Effector memory CD4-positive, alpha-beta T cell (primary cell): ENCODE measurements at regions not wholly inside any gene's neighbourhood (a gene's known extent, or its start where the extent isn't known, plus 50 kb on each side); places are given as distances from the start of the nearest gene placed in this dataset.

Experiments
- DNase-seq, 3 donors: peaks; one replicate each; pipeline ENCODE4 v3.0.0-alpha.2; 2020
- H3K27ac ChIP-seq: 2 replicates; pipeline ENCODE4 v1.7.0; 2013; ENCODE audit warnings: mild to moderate bottlenecking, low read length, moderate library complexity; ENCODE audit not compliant: insufficient read depth, poor library complexity, severe bottlenecking
- H3K27me3 ChIP-seq: replicated peaks from 2 replicates; pipeline ENCODE4 v1.7.0; 2013; ENCODE audit warnings: mild to moderate bottlenecking, low read length; ENCODE audit not compliant: insufficient read depth, control insufficient read depth, poor library complexity, severe bottlenecking
- H3K36me3 ChIP-seq: 2 replicates; pipeline ENCODE4 v1.7.0; 2013; ENCODE audit warnings: mild to moderate bottlenecking, low read length, moderate library complexity; ENCODE audit not compliant: control insufficient read depth, insufficient read depth
- H3K4me1 ChIP-seq: 2 replicates; pipeline ENCODE4 v1.7.0; 2013; ENCODE audit warnings: low read length, mild to moderate bottlenecking; ENCODE audit not compliant: control insufficient read depth, insufficient read depth, poor library complexity, severe bottlenecking
- H3K4me3 ChIP-seq: 2 replicates; pipeline ENCODE4 v1.7.0; 2013; ENCODE audit warnings: low read length, low read depth, mild to moderate bottlenecking; ENCODE audit not compliant: insufficient read depth, poor library complexity, severe bottlenecking
- H3K9me3 ChIP-seq: 2 replicates; pipeline ENCODE4 v1.7.0; 2013; ENCODE audit warnings: mild to moderate bottlenecking, low read length, moderate library complexity; ENCODE audit not compliant: control insufficient read depth

GRCh38 chr13:21929400-21929799 lies 258.5 kb downstream of the FGF9 start:
- Histone ChIP-seq H3K36me3 (no peaks in the 10 kb centered on the region), H3K9me3 (no peaks in the 10 kb centered on the region), H3K4me1 (no peaks in the 10 kb centered on the region), H3K4me3 (no peak overlapping the region), H3K27me3 (no peaks in the 10 kb centered on the region), H3K27ac (no peak overlapping the region)
- no peak for DNase-seq

GRCh38 chr13:21930536-21930935 lies 259.7 kb downstream of the FGF9 start:
- Histone ChIP-seq H3K4me1 (no peaks in the 10 kb centered on the region), H3K4me3 (no peak overlapping the region), H3K27ac (no peak overlapping the region), H3K36me3 (no peaks in the 10 kb centered on the region), H3K9me3 (no peaks in the 10 kb centered on the region), H3K27me3 (no peaks in the 10 kb centered on the region)
- DNase-seq: no peak

- Histone ChIP-seq H3K36me3 (no peaks in the 10 kb centered on the region), H3K27me3 (no peaks in the 10 kb centered on the region), H3K27ac (no peak overlapping the region), H3K4me1 (no peaks in the 10 kb centered on the region), H3K9me3 (no peaks in the 10 kb centered on the region), H3K4me3 (no peak overlapping the region)
- DNase-seq: no peak
These were observed 261.7 kb downstream of the FGF9 start for GRCh38 chr13:21932578-21932977.

- no peaks in the 10 kb centered on the region for H3K4me1 ChIP-seq
- DNase-seq: no peak
- H3K4me3 ChIP-seq: no peak overlapping the region
- no peaks in the 10 kb centered on the region for H3K27me3 ChIP-seq
- H3K36me3 ChIP-seq: no peaks in the 10 kb centered on the region
- no peak overlapping the region for H3K27ac ChIP-seq
- no peaks in the 10 kb centered on the region for H3K9me3 ChIP-seq
These were observed 262.1 kb downstream of the FGF9 start for GRCh38 chr13:21932996-21933395.

- no peaks in the 10 kb centered on the region for H3K27me3 ChIP-seq
- H3K4me1 ChIP-seq: no peaks in the 10 kb centered on the region
- no peak for DNase-seq
- no peak overlapping the region for H3K27ac ChIP-seq
- H3K36me3 ChIP-seq: no peaks in the 10 kb centered on the region
- no peak overlapping the region for H3K4me3 ChIP-seq
- no peaks in the 10 kb centered on the region for H3K9me3 ChIP-seq
These were observed 263.4 kb downstream of the FGF9 start for GRCh38 chr13:21934284-21934683.

- Histone ChIP-seq H3K4me1 (no peaks in the 10 kb centered on the region), H3K27ac (no peak overlapping the region), H3K27me3 (no peaks in the 10 kb centered on the region), H3K4me3 (no peak overlapping the region), H3K9me3 (no peaks in the 10 kb centered on the region), H3K36me3 (no peaks in the 10 kb centered on the region)
- DNase-seq: no peak
These were observed 265.8 kb downstream of the FGF9 start for GRCh38 chr13:21936674-21937073.

- H3K9me3 ChIP-seq: no peaks in the 10 kb centered on the region
- H3K36me3 ChIP-seq: no peaks in the 10 kb centered on the region
- H3K27ac ChIP-seq: no peak overlapping the region
- H3K27me3 ChIP-seq: no peaks in the 10 kb centered on the region
- H3K4me1 ChIP-seq: no peaks in the 10 kb centered on the region
- no peak overlapping the region for H3K4me3 ChIP-seq
- DNase-seq: no peak
These were observed 267.3 kb downstream of the FGF9 start for GRCh38 chr13:21938168-21938567.

GRCh38 chr13:21938636-21939035 lies 267.8 kb downstream of the FGF9 start:
- no peaks in the 10 kb centered on the region for H3K9me3 ChIP-seq
- no peak for DNase-seq
- no peaks in the 10 kb centered on the region for H3K27me3 ChIP-seq
- no peaks in the 10 kb centered on the region for H3K4me1 ChIP-seq
- H3K36me3 ChIP-seq: no peaks in the 10 kb centered on the region
- no peak overlapping the region for H3K27ac ChIP-seq
- H3K4me3 ChIP-seq: no peak overlapping the region

- no peaks in the 10 kb centered on the region for H3K27me3 ChIP-seq
These were observed 271.2 kb downstream of the FGF9 start for GRCh38 chr13:21942061-21942460.

GRCh38 chr13:21944610-21945009 lies 273.7 kb downstream of the FGF9 start:
- DNase-seq: no peak
- no peaks in the 10 kb centered on the region for H3K27me3 ChIP-seq
- peaks cover 12% of the 10 kb centered on the region for H3K9me3 ChIP-seq
- H3K4me3 ChIP-seq: no peak overlapping the region
- no peak overlapping the region for H3K27ac ChIP-seq
- no peaks in the 10 kb centered on the region for H3K4me1 ChIP-seq
- no peaks in the 10 kb centered on the region for H3K36me3 ChIP-seq

More at GRCh38 chr13:21942061-21942460, 271.2 kb downstream of the FGF9 start:
- Histone ChIP-seq H3K36me3 (no peaks in the 10 kb centered on the region), H3K9me3 (peaks cover 12% of the 10 kb centered on the region), H3K4me3 (no peak overlapping the region), H3K27ac (no peak overlapping the region), H3K4me1 (no peaks in the 10 kb centered on the region)
- DNase-seq: no peak

GRCh38 chr13:21945195-21945594 lies 274.3 kb downstream of the FGF9 start:
- H3K36me3 ChIP-seq: no peaks in the 10 kb centered on the region
- no peaks in the 10 kb centered on the region for H3K4me1 ChIP-seq
- H3K9me3 ChIP-seq: peaks cover 12% of the 10 kb centered on the region
- H3K27ac ChIP-seq: no peak overlapping the region
- no peak for DNase-seq
- H3K4me3 ChIP-seq: no peak overlapping the region
- H3K27me3 ChIP-seq: no peaks in the 10 kb centered on the region
